Tibial nerve (tissue), 4 donors: ENCODE measurements at regions not wholly inside any gene's neighbourhood (a gene's known extent, or its start where the extent isn't known, plus 50 kb on each side); places are given as distances from the start of the nearest gene placed in this dataset.

Experiments
- EP300 ChIP-seq, 2 donors: sonication (generic); formaldehyde crosslinking; IDR thresholded peaks; one replicate each; pipeline ENCODE4 v1.6.1; 2017; ENCODE audit warnings: antibody characterized with exemption in 2 of 2, mild to moderate bottlenecking in 1 of 2
- TF ChIP-seq, protein P1 (sequence below), 5 experiments: fragments of 200-600 bp in 3 of 5; fragments of 450-650 bp in 2 of 5; sonication (generic) in 3 of 5; IDR thresholded peaks; one replicate each; pipeline ENCODE4 v1.5.1; 2016 to 2019; ENCODE audit warnings: antibody characterized with exemption in 5 of 5, mild to moderate bottlenecking in 3 of 5, moderate library complexity in 2 of 5

DNA sequence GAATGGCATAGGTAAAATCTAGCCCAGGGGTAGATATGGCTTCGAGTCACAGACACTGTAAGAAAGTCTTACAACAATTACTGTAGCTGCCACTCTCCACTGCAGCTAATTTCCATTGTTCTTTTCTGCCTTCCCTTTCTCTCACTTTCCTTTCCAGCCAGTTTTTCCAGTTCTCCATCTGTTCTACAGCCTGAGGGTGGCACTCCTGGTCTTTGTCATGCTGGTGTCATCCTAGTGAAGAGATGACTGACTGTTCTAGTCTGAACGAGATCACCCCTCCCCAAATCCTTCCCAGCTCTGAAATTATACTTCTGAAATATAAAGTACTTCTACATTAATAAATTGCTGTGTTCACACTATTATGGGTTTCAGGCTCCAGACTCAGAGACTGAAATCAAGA lies 74.2 kb upstream of the CSRP2 start:
- TF ChIP-seq, protein P1, sequence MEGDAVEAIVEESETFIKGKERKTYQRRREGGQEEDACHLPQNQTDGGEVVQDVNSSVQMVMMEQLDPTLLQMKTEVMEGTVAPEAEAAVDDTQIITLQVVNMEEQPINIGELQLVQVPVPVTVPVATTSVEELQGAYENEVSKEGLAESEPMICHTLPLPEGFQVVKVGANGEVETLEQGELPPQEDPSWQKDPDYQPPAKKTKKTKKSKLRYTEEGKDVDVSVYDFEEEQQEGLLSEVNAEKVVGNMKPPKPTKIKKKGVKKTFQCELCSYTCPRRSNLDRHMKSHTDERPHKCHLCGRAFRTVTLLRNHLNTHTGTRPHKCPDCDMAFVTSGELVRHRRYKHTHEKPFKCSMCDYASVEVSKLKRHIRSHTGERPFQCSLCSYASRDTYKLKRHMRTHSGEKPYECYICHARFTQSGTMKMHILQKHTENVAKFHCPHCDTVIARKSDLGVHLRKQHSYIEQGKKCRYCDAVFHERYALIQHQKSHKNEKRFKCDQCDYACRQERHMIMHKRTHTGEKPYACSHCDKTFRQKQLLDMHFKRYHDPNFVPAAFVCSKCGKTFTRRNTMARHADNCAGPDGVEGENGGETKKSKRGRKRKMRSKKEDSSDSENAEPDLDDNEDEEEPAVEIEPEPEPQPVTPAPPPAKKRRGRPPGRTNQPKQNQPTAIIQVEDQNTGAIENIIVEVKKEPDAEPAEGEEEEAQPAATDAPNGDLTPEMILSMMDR (IDR thresholded peaks at IDR 0.05) = no peak
- no peak for TF ChIP-seq EP300 (IDR thresholded peaks at IDR 0.05)
